ENCODE measurements at regions not wholly inside any gene's neighbourhood (a gene's known extent, or its start where the extent isn't known, plus 50 kb on each side); places are given as distances from the start of the nearest gene placed in this dataset.

GRCh38 chr5:153084511-153084910 lies 406.0 kb upstream of the GRIA1 start:
- ChIA-PET RAD21 (ENCODE audit: low non-redundant PET in 1 of 2, low total read pairs in 2 of 2, uncharacterized antibody in 2 of 2, unreplicated experiment in 2 of 2) (no interaction called here), POLR2A (no interaction called here), CTCF (no interaction called here)
- no TSS peak for BruUV-seq (replicated peaks)
- Histone ChIP-seq H3K4me3 (replicated peaks in 1 of 2; ENCODE audit: low read depth in 1 of 2, low read length in 2 of 2) (no peak overlapping the region), H4K20me1 (ENCODE audit: insufficient read depth) (no peaks in the 10 kb centered on the region), H3K79me2 (ENCODE audit: insufficient read depth, low read length) (no peaks in the 10 kb centered on the region), H3K9me2 (ENCODE audit: insufficient read depth) (no peaks in the 10 kb centered on the region), H3K27ac (ENCODE audit: low read depth, low read length) (no peak overlapping the region), H3K36me3 (ENCODE audit: control insufficient read depth in 1 of 2, insufficient read depth in 2 of 2, low read length in 2 of 2) (no peaks in the 10 kb centered on the region), H3K9ac (ENCODE audit: low read length) (no peak overlapping the region), H3K27me3 (ENCODE audit: insufficient read depth, low read length) (no peaks in the 10 kb centered on the region), H3K9me3 (ENCODE audit: control insufficient read depth in 1 of 2, insufficient read depth in 1 of 2, low read depth in 1 of 2, low read length in 2 of 2) (peaks cover 0 to 3% of the 10 kb centered on the region in 2 experiments; a peak in 1 of 4 replicates), H2AFZ (ENCODE audit: low read depth, low read length, poor library complexity, severe bottlenecking) (no peak overlapping the region), H3K4me1 (ENCODE audit: control insufficient read depth in 1 of 2, insufficient read depth in 2 of 2, low read length in 2 of 2) (no peaks in the 10 kb centered on the region), H3K4me2 (ENCODE audit: low read length) (no peak overlapping the region)
- no peak for DNase-seq (ENCODE audit: low read depth, low spot score)
- no peak for ATAC-seq
- TF ChIP-seq SIN3A (IDR thresholded peaks at IDR 0.05; ENCODE audit: low read depth) = no peak
- no peak for TF ChIP-seq CBX3 (IDR thresholded peaks at IDR 0.05; ENCODE audit: low read depth)
- no peak for TF ChIP-seq CTCF (IDR thresholded peaks at IDR 0.05 in 2 of 3, conservative IDR thresholded peaks at IDR 0.05 in 1 of 3; ENCODE audit: borderline replicate concordance in 1 of 3, insufficient read depth in 1 of 3, low read depth in 2 of 3, low read length in 2 of 3)
- no peak for TF ChIP-seq TCF7L2 (IDR thresholded peaks at IDR 0.05; ENCODE audit: borderline replicate concordance, extremely low read depth, insufficient read depth, insufficient read length)
- no peak for TF ChIP-seq RAD21 (IDR thresholded peaks at IDR 0.05; ENCODE audit: low read depth)
- TF ChIP-seq ATF3 (IDR thresholded peaks at IDR 0.05) = no peak
- TF ChIP-seq MAX (IDR thresholded peaks at IDR 0.05) = no peak
- TF ChIP-seq REST (IDR thresholded peaks at IDR 0.05; ENCODE audit: low read depth) = no peak
- TF ChIP-seq ZBTB33 (IDR thresholded peaks at IDR 0.05; ENCODE audit: extremely low read depth, insufficient replicate concordance, low read length) = no peak
- no peak for TF ChIP-seq EZH2phosphoT487 (IDR thresholded peaks at IDR 0.05; ENCODE audit: borderline replicate concordance)
- no peak for TF ChIP-seq EZH2 (IDR thresholded peaks at IDR 0.05)
- no peak for TF ChIP-seq POLR2AphosphoS5 (IDR thresholded peaks at IDR 0.05; ENCODE audit: low read depth, low read length)
- TF ChIP-seq SP1 (IDR thresholded peaks at IDR 0.05; ENCODE audit: low read depth) = no peak
- intact Hi-C loops (cut with micrococcal nuclease) = no loop called here
